Stimulated activated CD4-positive, alpha-beta T cell treated with anti-CD3 and anti-CD28 coated beads, Interleukin-1b, Interleukin-23, amount 100 ng/mL, for 24 hours (primary cell): ENCODE measurements at regions not wholly inside any gene's neighbourhood (a gene's known extent, or its start where the extent isn't known, plus 50 kb on each side); places are given as distances from the start of the nearest gene placed in this dataset.
"Not testable (repeated sequence)": the region's sequence is repeated elsewhere in the genome, so short reads cannot be mapped to it uniquely, and the experiment has no call there.

Source experiments
- DNase-seq, 4 experiments: peaks; one replicate each; pipeline ENCODE4 v3.0.0-alpha.2; 2020; ENCODE audit warnings: low read depth in 4 of 4, low spot score in 1 of 4

- DNase-seq = no peak
Observed at GRCh38 chr21:38039841-38040240, 123.6 kb upstream of the KCNJ6 start.

- no peak for DNase-seq
Observed at GRCh38 chr21:38041493-38041892, 125.2 kb upstream of the KCNJ6 start.

- DNase-seq = no peak
Observed at GRCh38 chr21:38042246-38042645, 126.0 kb upstream of the KCNJ6 start.

GRCh38 chr21:38048167-38048566 is 131.9 kb upstream of the KCNJ6 start:
- DNase-seq = no peak

- no peak for DNase-seq
Observed at GRCh38 chr21:38054334-38054733, 138.1 kb upstream of the KCNJ6 start.

GRCh38 chr21:38056481-38056880 is 140.2 kb upstream of the KCNJ6 start:
- no peak for DNase-seq

- no peak for DNase-seq
Observed at GRCh38 chr21:38057626-38058025, 141.4 kb upstream of the KCNJ6 start.

GRCh38 chr21:38060533-38060932 is 144.3 kb upstream of the KCNJ6 start:
- no peak for DNase-seq

- DNase-seq = no peak
Observed at GRCh38 chr21:38067086-38067739, 151.0 kb upstream of the KCNJ6 start.

- DNase-seq = no peak
Observed at GRCh38 chr21:38072489-38072888, 156.2 kb upstream of the KCNJ6 start.

- DNase-seq = no peak
Observed at GRCh38 chr21:38075833-38076587, 159.8 kb upstream of the KCNJ6 start.

- no peak for DNase-seq
Observed at GRCh38 chr21:38077569-38077968, 161.3 kb upstream of the KCNJ6 start.

- DNase-seq = no peak
Observed at GRCh38 chr21:38080888-38081287, 164.6 kb upstream of the KCNJ6 start.

- no peak for DNase-seq
Observed at GRCh38 chr21:38081708-38082107, 165.5 kb upstream of the KCNJ6 start.

GRCh38 chr21:38082936-38083485 is 166.8 kb upstream of the KCNJ6 start:
- DNase-seq = no peak

GRCh38 chr21:38083535-38083934 is 167.3 kb upstream of the KCNJ6 start:
- DNase-seq = no peak

- DNase-seq = no peak
Observed at GRCh38 chr21:38086580-38086979, 170.2 kb upstream of the KCNJ15 start.

GRCh38 chr21:38088916-38089762 is 167.7 kb upstream of the KCNJ15 start:
- no peak for DNase-seq

- DNase-seq = no peak
Observed at GRCh38 chr21:38089763-38090046, 167.1 kb upstream of the KCNJ15 start.

- not testable (repeated sequence) for DNase-seq
Observed at GRCh38 chr21:38091061-38091460, 165.7 kb upstream of the KCNJ15 start.

GRCh38 chr21:38092051-38092450 is 164.7 kb upstream of the KCNJ15 start:
- no peak for DNase-seq

- DNase-seq = no peak
Observed at GRCh38 chr21:38095220-38095619, 161.6 kb upstream of the KCNJ15 start.
